22Rv1 (cell line): ENCODE measurements at regions not wholly inside any gene's neighbourhood (a gene's known extent, or its start where the extent isn't known, plus 50 kb on each side); places are given as distances from the start of the nearest gene placed in this dataset.

Experiments used
- CTCF ChIP-seq: fragments of 450-650 bp; IDR thresholded peaks from 2 replicates; pipeline ENCODE4 v1.5.1; 2017; ENCODE audit warnings: mild to moderate bottlenecking
- ZFX ChIP-seq: fragments of 450-650 bp; IDR thresholded peaks from 2 replicates; pipeline ENCODE4 v1.6.1; 2017; ENCODE audit warnings: antibody characterized with exemption, borderline replicate concordance

- TF ChIP-seq CTCF (no peak), ZFX (no peak)
These were observed 357.4 kb downstream of the INSC start for GRCh38 chr11:15471895-15472799.
